ENCODE measurements at regions not wholly inside any gene's neighbourhood (a gene's known extent, or its start where the extent isn't known, plus 50 kb on each side); places are given as distances from the start of the nearest gene placed in this dataset.
A peak's percentile ranks its signal among the peaks of the same experiment; 100 is the strongest.
"Not testable (repeated sequence)": the region's sequence is repeated elsewhere in the genome, so short reads cannot be mapped to it uniquely, and the experiment has no call there.

DNA sequence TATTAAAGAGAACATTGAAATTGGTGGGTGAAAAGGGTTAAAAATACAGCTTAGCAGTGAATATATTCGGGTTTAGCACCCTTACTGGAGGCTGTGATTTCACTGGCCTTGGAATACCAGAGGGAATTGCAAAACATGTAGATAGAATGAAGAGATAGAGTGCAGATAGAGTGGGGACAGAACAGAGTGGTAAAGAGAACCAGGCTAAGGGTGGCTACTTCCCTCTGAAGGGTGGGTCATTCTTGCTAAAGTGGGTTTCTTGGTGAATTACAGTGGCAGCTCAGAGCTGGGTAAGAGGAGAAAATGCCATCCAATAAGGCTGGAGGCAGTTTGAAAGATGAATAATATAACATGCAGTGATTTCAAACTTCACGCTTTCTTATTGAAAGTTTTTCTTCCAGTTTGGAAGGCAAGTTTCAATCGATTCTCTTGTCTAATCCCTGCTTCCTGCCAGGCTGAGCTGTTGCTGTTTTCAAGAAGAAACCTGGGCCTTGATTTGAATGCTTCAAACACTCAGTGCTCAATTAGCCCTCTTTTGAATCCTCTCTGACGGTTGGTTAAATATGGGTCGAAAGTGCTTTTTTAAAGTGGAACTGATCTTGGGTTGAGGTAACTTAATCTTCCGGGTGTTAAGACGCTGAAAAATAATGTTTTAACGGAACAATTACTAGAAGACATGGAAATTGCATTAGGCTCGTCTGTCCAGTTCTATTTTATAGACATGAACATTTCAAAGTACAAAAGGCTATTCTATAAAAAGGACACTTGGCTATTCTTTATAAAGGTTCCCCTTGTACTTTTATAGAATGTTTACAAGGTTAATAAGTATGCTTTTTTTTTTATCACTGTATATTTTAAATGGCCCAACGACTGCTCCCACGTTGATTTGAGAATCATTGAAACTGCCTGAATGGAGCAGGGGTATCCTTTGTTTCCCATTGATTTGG is 203.3 kb downstream of the BCAS1 start:
- Histone ChIP-seq H3K4me1 (ENCODE audit: insufficient read depth) (peaks cover 7% of the 10 kb centered on the region), H3K27me3 (no peaks in the 10 kb centered on the region), H3K27ac (peak overlapping the region; percentile 64 to 67), H3K4me3 (no peak overlapping the region), H3K36me3 (no peaks in the 10 kb centered on the region), H3K9me3 (no peaks in the 10 kb centered on the region)
- intact Hi-C loops (cut with DNase I) = loop anchor here in 1 of 4 donors (10.0 kb wide), 1 partner anchor 202 kb away; no protein-coding TSS in a partner anchor
- DNase-seq = no peak
- TF ChIP-seq POLR2A (IDR thresholded peaks at IDR 0.05) = no peak
- no peak for TF ChIP-seq EP300 (IDR thresholded peaks at IDR 0.05)
- TF ChIP-seq, protein P1, sequence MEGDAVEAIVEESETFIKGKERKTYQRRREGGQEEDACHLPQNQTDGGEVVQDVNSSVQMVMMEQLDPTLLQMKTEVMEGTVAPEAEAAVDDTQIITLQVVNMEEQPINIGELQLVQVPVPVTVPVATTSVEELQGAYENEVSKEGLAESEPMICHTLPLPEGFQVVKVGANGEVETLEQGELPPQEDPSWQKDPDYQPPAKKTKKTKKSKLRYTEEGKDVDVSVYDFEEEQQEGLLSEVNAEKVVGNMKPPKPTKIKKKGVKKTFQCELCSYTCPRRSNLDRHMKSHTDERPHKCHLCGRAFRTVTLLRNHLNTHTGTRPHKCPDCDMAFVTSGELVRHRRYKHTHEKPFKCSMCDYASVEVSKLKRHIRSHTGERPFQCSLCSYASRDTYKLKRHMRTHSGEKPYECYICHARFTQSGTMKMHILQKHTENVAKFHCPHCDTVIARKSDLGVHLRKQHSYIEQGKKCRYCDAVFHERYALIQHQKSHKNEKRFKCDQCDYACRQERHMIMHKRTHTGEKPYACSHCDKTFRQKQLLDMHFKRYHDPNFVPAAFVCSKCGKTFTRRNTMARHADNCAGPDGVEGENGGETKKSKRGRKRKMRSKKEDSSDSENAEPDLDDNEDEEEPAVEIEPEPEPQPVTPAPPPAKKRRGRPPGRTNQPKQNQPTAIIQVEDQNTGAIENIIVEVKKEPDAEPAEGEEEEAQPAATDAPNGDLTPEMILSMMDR (IDR thresholded peaks at IDR 0.05) = no peak
- 29 to 51% (median 36%) methylated on average over 11 of the region's 11 CpGs for WGBS, 3 donors

DNA sequence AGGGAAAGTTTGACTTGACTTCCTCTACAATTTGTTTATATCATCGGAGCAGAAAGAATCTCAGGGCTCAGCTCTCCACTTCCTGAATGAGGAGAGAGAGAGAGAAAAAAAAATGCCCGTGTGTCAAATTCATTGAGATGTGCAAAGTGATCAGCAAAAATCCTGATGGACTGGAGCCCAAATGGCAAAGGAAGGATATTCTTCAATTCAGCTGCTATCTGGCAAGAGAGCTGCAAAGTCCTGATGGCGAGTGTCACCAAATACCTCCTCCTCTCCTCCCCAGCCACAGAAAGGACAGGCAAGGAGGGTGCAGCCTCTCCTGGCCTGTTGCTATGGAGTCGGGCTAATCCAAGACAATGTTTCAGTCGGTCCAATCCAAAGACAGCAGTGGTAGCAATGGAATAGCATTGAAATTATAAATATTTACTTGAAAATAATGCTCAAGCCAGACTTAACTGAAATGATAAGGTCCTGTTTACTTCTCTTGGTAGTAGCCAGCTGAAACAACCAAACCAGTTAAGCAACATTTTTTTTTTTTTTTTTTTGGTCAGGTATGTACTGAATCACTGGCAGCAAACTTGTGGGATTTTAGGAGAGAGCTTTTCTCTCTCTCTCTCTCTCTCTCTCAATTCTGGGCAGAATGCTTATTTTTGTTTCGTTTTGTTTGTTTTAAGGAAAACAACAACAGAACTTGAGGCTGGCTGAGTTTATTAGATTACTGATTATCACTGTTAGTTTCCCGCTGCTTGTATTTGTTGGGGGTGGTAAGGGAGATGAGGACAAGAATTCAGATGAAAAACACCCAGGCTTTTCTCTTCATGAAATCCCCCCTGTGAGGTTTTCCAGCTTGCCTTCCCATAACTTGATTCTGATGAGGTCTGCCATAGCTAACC is 204.2 kb downstream of the BCAS1 start:
- peak overlapping the region; percentile 64 to 67 for H3K27ac ChIP-seq
- DNase-seq = peak in 2 of 5 donors; percentile 24 to 38
- TF ChIP-seq, protein P1 (IDR thresholded peaks at IDR 0.05) = no peak
- no peak for TF ChIP-seq EP300 (IDR thresholded peaks at IDR 0.05)
- no peak for TF ChIP-seq POLR2A (IDR thresholded peaks at IDR 0.05)
- no peaks in the 10 kb centered on the region for H3K27me3 ChIP-seq
- intact Hi-C loops (cut with DNase I) = loop anchor here in 1 of 4 donors (10.0 kb wide), 1 partner anchor 201 kb away; no protein-coding TSS in a partner anchor
- 4 to 9% (median 5%) methylated on average over 7 of the region's 7 CpGs for WGBS, 3 donors
- H3K4me3 ChIP-seq = no peak overlapping the region
- no peaks in the 10 kb centered on the region for H3K9me3 ChIP-seq
- peaks cover 7% of the 10 kb centered on the region for H3K4me1 ChIP-seq (ENCODE audit: insufficient read depth)
- H3K36me3 ChIP-seq = no peaks in the 10 kb centered on the region

DNA sequence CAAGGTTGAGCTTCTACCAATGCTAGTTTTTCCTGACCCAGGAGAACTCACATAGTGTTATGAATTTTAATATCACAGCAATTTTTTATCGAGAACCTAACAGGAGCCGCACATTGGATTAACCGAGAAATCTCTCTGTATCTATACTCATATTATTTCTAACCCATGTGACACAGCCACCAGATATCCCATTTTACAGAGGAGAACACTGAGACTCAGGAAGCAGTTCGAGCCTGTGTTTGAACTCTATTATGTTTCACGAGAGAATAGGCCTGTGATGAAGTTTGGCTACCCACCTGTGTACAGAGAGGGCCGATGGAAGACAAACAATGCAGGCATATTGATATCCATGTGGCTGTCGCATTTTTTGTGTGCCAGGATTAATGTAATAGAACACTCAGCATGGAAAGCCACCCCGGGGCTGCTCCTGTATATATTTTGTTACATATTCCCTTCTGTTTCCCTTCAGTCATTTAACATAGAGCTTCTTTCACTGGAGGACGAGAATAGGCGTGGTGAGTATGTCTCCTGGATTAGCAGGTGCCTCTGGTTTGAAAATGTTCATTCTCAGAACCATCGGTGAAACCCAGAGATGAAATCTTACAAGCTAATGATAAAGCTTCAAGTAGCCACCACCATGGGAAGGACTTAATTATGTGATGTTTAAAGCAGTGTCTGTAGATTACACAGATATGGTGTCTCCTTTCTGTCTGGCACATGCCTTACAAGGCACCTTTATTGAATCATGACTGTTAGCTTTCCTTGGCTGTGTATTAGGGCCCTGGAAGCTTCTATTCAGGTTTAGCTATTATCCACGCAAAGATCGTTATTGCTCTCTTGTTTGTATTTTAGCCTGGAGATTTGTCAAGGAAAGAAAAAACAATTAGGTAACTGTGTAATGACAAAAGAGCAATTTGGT is 205.4 kb downstream of the BCAS1 start:
- not testable (repeated sequence) for H3K4me3 ChIP-seq; H3K36me3 ChIP-seq; H3K9me3 ChIP-seq; DNase-seq; H3K27me3 ChIP-seq; H3K4me1 ChIP-seq (ENCODE audit: insufficient read depth)
- H3K27ac ChIP-seq = peak overlapping the region in 1 of 2 donors; percentile 49
- intact Hi-C loops (cut with DNase I) = loop anchor here in 1 of 4 donors (10.0 kb wide), 1 partner anchor 200 kb away; no protein-coding TSS in a partner anchor
- 46 to 69% (median 57%) methylated on average over 13 of the region's 13 CpGs for WGBS, 3 donors

DNA sequence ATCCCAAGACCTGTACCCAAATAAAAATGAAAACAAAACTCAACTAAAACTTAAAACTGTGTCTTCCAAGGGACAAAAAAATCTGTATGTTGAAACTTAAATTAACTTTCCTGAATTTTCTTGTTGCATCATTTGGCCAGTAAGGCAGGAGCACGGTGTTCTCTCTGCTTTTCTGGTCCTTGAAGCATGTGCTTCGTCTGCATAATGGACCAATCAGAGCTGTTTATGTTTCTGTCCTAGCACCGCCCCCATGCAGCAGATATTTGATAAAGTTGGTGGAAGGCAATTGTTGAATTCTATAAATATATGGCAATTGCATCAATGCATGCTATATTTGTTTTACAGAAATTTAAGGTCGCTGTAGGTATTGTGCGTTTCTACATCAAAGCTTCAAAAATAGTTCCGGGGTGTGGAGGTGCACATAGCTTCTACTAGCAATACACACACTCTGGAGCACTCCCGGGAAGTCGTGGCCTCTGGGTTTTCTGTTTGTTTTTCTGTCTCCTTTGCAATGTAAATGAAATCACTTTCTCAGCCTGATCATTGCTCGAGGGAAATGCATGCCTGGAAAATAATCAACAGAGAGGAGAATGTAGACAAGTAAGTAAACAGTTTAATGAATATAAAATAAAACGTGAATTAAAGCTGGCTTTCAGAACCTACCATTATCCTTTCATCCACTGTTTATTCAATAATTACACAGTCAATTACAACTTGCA is 206.3 kb downstream of the BCAS1 start:
- not testable (repeated sequence) for H3K4me3 ChIP-seq; H3K27ac ChIP-seq; H3K27me3 ChIP-seq; H3K4me1 ChIP-seq (ENCODE audit: insufficient read depth); H3K9me3 ChIP-seq; H3K36me3 ChIP-seq
- WGBS, 3 donors = 16 to 29% (median 17%) methylated on average over 10 of the region's 10 CpGs
- intact Hi-C loops (cut with DNase I) = loop anchor here in 1 of 4 donors (10.0 kb wide), 1 partner anchor 199 kb away; no protein-coding TSS in a partner anchor
- DNase-seq = peak in 1 of 5 donors; percentile 34

DNA sequence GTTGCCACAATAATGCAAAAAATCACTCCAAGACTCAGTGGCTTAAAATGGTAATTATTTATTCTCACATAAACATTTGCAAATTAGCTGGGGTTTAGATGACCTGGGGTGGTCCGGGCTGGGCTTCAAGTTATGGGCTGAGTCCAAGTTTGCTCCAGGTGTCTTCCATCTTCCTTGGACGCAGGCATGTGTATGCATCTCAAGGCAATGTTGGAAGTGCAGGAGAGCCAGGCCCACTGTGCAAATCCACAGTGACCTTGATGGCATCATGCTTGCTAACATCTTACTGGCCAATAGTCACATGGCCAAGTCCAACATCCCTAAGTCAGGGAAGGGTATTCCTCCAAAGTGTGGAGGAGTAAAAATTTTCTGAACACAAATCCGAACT is 206.9 kb downstream of the BCAS1 start:
- not testable (repeated sequence) for H3K4me3 ChIP-seq; H3K36me3 ChIP-seq; H3K27ac ChIP-seq; H3K9me3 ChIP-seq; H3K27me3 ChIP-seq; H3K4me1 ChIP-seq (ENCODE audit: insufficient read depth)
- WGBS, 3 donors = 11 to 18% (median 17%) methylated on average over 3 of the region's 3 CpGs
- DNase-seq = peak; percentile 35 to 58 (median 54)
- intact Hi-C loops (cut with DNase I) = loop anchor here in 1 of 4 donors (10.0 kb wide), 1 partner anchor 199 kb away; no protein-coding TSS in a partner anchor

DNA sequence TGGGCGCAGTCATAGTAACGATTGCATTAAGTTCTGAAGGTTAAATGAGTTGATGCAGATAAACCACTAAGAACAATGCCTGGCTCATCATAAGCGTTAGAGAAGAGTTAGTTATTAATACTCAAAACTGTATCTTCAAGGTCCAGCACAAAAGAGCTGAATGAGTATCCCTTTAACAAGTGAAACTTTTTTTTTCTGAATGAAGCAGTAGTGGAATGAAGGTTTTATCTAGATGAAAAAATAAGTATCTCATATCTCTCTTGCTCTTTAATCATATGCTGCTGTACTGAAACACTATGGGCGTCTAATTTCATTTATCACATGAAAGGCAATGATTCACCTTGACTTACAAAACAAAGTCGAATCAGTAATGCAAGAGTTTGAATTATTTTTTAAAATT is 207.4 kb downstream of the BCAS1 start:
- WGBS, 3 donors = 26 to 40% (median 34%) methylated on average over 5 of the region's 5 CpGs
- not testable (repeated sequence) for H3K36me3 ChIP-seq; H3K27ac ChIP-seq; H3K4me1 ChIP-seq (ENCODE audit: insufficient read depth); H3K9me3 ChIP-seq; H3K4me3 ChIP-seq; H3K27me3 ChIP-seq; DNase-seq
- intact Hi-C loops (cut with DNase I) = loop anchor here in 1 of 4 donors (10.0 kb wide), 1 partner anchor 198 kb away; no protein-coding TSS in a partner anchor

DNA sequence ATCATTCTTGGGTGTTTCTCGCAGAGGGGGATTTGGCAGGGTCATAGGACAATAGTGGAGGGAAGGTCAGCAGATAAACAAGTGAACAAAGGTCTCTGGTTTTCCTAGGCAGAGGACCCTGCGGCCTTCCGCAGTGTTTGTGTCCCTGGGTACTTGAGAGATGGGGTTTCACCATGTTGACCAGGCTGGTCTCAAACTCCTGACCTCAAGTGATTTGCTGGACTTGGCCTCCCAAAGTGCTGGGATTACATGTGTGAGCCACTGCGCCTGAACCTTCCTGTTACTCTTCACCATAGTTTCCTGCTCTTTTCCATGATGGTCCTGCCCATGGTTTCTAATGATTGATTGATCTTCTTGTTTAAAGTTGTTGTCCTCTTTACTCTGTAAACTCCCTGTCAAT is 207.9 kb downstream of the BCAS1 start:
- intact Hi-C loops (cut with DNase I) = loop anchor here in 1 of 4 donors (10.0 kb wide), 1 partner anchor 198 kb away; no protein-coding TSS in a partner anchor
- not testable (repeated sequence) for H3K27ac ChIP-seq; H3K4me3 ChIP-seq; H3K36me3 ChIP-seq; DNase-seq; H3K9me3 ChIP-seq; H3K27me3 ChIP-seq; H3K4me1 ChIP-seq (ENCODE audit: insufficient read depth)
- 97 to 99% (median 97%) methylated on average over 4 of the region's 4 CpGs for WGBS, 3 donors

DNA sequence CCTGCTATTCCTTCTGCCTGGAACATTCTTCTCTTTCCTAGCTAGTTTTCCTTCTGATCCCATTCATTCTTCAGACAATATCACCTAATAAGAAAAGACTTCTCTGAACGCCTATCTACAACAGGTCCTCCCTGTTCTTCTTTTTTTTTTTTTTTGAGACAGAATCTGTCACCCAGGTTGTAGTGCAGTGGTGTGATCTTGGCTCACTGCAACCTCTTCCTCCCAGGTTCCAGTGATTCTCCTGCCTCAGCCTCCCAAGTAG is 208.3 kb downstream of the BCAS1 start:
- not testable (repeated sequence) for H3K9me3 ChIP-seq; DNase-seq; H3K4me3 ChIP-seq; H3K4me1 ChIP-seq (ENCODE audit: insufficient read depth); H3K27ac ChIP-seq; H3K27me3 ChIP-seq; H3K36me3 ChIP-seq
- WGBS, 3 donors = 90 to 94% (median 94%) methylated on average over 1 of the region's 1 CpG
- intact Hi-C loops (cut with DNase I) = loop anchor here in 1 of 4 donors (10.0 kb wide), 1 partner anchor 197 kb away; no protein-coding TSS in a partner anchor
